Activated CD4-positive, alpha-beta memory T cell treated with anti-CD3 and anti-CD28 coated beads for 36 hours (primary cell): ENCODE measurements at regions not wholly inside any gene's neighbourhood (a gene's known extent, or its start where the extent isn't known, plus 50 kb on each side); places are given as distances from the start of the nearest gene placed in this dataset.

Experiments
- CTCF ChIA-PET: fragments of 350-600 bp; sonication (Branson Sonifier 250); formaldehyde crosslinking; loops from one replicate; lab custom pipeline; 2021; ENCODE audit warnings: antibody characterized with exemption, inconsistent platforms; lab: Charles Lee
- POLR2A ChIA-PET: fragments of 350-600 bp; sonication (Branson Sonifier 250); formaldehyde crosslinking; loops from one replicate; lab custom pipeline; 2021; ENCODE audit warnings: antibody characterized with exemption; lab: Charles Lee
- DNase-seq: peaks from one replicate; pipeline ENCODE4 v3.0.0-alpha.2; 2020
- H3K27ac Mint-ChIP-seq: one replicate; pipeline ENCODE4 v1.8.0; 2021; ENCODE audit warnings: mixed read lengths
- H3K27me3 Mint-ChIP-seq: one replicate; pipeline ENCODE4 v1.8.0; 2021; ENCODE audit warnings: mixed read lengths
- H3K36me3 Mint-ChIP-seq: one replicate; pipeline ENCODE4 v1.8.0; 2021; ENCODE audit warnings: mixed read lengths
- H3K4me1 Mint-ChIP-seq: one replicate; pipeline ENCODE4 v1.8.0; 2021; ENCODE audit warnings: low read depth, mixed read lengths
- H3K4me3 Mint-ChIP-seq: one replicate; pipeline ENCODE4 v1.8.0; 2021; ENCODE audit warnings: mild to moderate bottlenecking, mixed read lengths
- H3K9me3 Mint-ChIP-seq: one replicate; pipeline ENCODE4 v1.8.0; 2021; ENCODE audit warnings: mixed read lengths
- intact Hi-C: fragments of 100-400 bp; cut with micrococcal nuclease; formaldehyde crosslinking; loops from one replicate; pipeline ENCODE4 v1.15.1; 2023

DNA sequence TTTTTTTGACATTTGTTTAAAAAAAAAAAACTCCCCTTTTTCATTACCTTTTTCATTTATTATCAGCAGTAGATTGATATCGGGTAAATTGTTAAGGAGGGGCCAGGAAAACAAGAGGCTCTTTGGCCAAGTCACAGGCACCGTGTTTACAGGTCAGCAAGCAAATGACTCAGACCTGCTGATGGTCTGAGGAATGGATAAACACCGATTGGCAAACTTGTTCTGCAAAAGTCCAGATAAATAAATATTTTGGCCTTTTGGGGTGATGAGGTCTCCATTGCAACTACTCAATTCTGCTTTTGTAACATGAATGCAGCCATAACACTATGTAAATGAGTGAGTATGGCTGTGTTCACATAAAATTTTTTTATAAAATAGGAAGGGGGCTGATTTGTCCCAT lies 94.0 kb downstream of the RPS29 start:
- H3K4me1 Mint-ChIP-seq, result no peaks in the 10 kb centered on the region
- no peak overlapping the region for H3K27ac Mint-ChIP-seq
- ChIA-PET CTCF (no interaction called here), POLR2A (no interaction called here)
- no peaks in the 10 kb centered on the region for H3K9me3 Mint-ChIP-seq
- H3K27me3 Mint-ChIP-seq, result peaks cover 5% of the 10 kb centered on the region
- intact Hi-C loops, result no loop called here
- no peak overlapping the region for H3K4me3 Mint-ChIP-seq
- H3K36me3 Mint-ChIP-seq, result no peaks in the 10 kb centered on the region
- DNase-seq, result no peak

DNA sequence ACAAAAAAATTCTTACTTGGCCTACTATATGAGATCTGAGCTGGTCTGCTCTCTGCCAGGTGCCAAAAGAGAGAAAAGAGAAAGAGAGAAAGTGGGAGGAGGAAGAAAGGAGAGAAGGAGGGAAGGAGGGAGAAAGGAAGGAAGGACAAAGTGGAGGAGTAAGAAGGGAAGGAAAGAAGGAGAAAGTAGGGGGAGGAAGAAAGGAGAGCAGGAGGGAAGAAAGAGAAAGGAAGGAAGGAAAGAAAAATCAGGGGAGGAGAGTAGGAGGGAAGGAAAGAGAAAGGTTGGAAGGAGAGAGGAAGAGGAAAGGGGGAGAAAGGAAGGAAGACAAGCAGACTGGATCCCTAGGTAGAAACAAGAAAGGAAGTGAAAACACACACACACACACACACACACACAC lies 96.8 kb downstream of the RPS29 start:
- intact Hi-C loops, result no loop called here
- no peaks in the 10 kb centered on the region for H3K4me1 Mint-ChIP-seq
- peaks cover 7% of the 10 kb centered on the region for H3K27me3 Mint-ChIP-seq
- no peaks in the 10 kb centered on the region for H3K9me3 Mint-ChIP-seq
- H3K27ac Mint-ChIP-seq, result no peak overlapping the region
- CTCF ChIA-PET, result interaction anchor here (0.7 to 1.1 kb wide), 2 partner anchors 8 to 116 kb away, joined by 4 read pairs; no protein-coding TSS in a partner anchor
- POLR2A ChIA-PET, result no interaction called here
- no peaks in the 10 kb centered on the region for H3K36me3 Mint-ChIP-seq
- DNase-seq, result no peak
- H3K4me3 Mint-ChIP-seq, result no peak overlapping the region

DNA sequence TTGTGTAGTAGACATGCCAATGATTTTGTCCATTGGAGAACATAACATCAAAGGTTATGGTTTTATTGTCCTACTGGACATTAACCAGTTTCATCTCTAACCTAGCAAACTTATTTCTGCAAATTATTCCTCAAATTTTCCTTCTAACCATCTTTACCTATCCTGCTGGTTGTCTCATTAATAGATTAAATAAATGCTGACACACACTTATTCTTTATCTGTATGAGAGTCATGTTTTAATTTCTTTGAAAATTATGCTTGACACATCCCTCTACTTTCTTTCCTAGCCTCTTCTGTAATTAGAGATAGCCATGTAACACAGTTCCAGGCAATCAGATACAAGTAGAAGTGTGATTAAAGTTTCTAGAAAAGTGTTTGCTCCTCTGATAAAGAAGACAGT lies 98.9 kb downstream of the RPS29 start:
- H3K4me3 Mint-ChIP-seq, result no peak overlapping the region
- H3K27me3 Mint-ChIP-seq, result peaks cover 2% of the 10 kb centered on the region
- POLR2A ChIA-PET, result interaction anchor here (0.6 kb wide), 1 partner anchor 17 kb away, joined by 3 read pairs; no protein-coding TSS in a partner anchor
- no peaks in the 10 kb centered on the region for H3K36me3 Mint-ChIP-seq
- no peaks in the 10 kb centered on the region for H3K9me3 Mint-ChIP-seq
- no peak for DNase-seq
- intact Hi-C loops, result no loop called here
- H3K4me1 Mint-ChIP-seq, result peaks cover 4% of the 10 kb centered on the region
- CTCF ChIA-PET, result interaction anchor here (0.8 to 2.0 kb wide), 2 partner anchors 10 to 11 kb away, joined by 3 to 5 read pairs; no protein-coding TSS in a partner anchor
- H3K27ac Mint-ChIP-seq, result no peak overlapping the region

DNA sequence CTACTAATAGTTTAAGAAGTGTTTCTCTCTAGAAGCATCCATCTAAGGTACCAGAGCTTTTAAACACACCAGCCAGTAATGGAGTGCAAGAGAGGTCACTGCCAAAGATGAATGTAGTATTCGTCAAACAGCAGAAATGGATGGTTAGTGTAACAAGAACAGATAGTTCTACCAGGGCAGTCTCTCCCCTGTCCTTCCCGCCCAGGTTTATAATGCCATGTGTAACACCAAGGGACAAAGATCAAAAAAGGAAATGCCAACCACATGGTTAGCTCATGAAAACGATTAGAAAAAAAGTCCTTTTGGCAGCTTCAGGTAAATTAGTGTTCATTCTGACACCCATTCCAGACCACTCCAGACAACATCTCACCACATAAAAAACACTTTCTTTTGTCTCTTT lies 100.9 kb downstream of the RPS29 start:
- intact Hi-C loops, result no loop called here
- H3K4me3 Mint-ChIP-seq, result no peak overlapping the region
- peaks cover 7% of the 10 kb centered on the region for H3K27me3 Mint-ChIP-seq
- DNase-seq, result no peak
- peaks cover 4% of the 10 kb centered on the region for H3K36me3 Mint-ChIP-seq
- CTCF ChIA-PET, result interaction anchor here (0.8 to 1.8 kb wide), 3 partner anchors 12 to 27 kb away, joined by 3 to 15 read pairs (median 3); no protein-coding TSS in a partner anchor
- POLR2A ChIA-PET, result interaction anchor here (0.6 kb wide), 1 partner anchor 10 kb away, joined by 3 read pairs; no protein-coding TSS in a partner anchor
- H3K9me3 Mint-ChIP-seq, result peaks cover 10% of the 10 kb centered on the region
- H3K4me1 Mint-ChIP-seq, result peaks cover 4% of the 10 kb centered on the region
- H3K27ac Mint-ChIP-seq, result no peak overlapping the region

DNA sequence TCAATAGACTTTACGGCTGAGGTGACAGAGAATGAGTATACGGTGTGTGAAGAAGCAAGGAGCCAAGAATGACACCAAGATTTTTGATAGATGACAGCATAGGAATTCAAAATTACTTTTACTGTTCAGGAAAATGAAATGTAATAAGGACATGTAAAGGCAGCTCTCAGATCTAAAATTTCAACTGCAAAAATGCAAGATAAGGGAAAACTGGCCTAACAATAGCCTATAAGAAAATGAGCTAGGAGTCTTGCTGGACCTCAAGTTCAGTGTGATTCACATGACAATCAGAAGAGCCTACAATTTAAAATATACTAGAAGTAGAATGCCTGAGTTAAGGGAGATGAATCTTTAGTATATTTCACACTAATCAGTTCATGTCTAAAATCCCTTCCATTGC lies 102.0 kb downstream of the RPS29 start:
- H3K9me3 Mint-ChIP-seq, result peaks cover 10% of the 10 kb centered on the region
- ChIA-PET POLR2A (no interaction called here), CTCF (interaction anchor here (1.8 kb wide), 1 partner anchor 14 kb away, joined by 15 read pairs; no protein-coding TSS in a partner anchor)
- peaks cover 7% of the 10 kb centered on the region for H3K27me3 Mint-ChIP-seq
- no peak overlapping the region for H3K27ac Mint-ChIP-seq
- H3K4me3 Mint-ChIP-seq, result no peak overlapping the region
- intact Hi-C loops, result no loop called here
- DNase-seq, result no peak
- H3K36me3 Mint-ChIP-seq, result peaks cover 4% of the 10 kb centered on the region
- H3K4me1 Mint-ChIP-seq, result peaks cover 4% of the 10 kb centered on the region

DNA sequence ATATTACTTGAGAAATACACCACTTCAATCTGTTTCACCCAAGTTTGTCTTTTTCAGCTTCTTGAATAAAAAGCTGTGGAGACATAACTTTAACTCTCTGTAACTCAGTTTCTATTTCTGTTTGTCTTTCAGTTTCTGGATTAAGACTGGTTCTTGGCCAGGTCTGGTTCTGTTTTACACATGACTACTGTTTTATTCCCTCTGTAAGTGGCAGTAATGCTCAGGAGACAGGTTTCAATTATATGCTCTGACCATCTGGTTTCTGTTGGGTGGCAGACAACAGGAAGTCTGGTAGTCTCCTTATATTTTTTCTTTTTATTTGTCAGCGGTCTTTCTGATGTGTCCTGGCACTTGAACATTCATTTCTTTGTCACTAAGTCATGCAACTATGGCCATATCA lies 102.9 kb downstream of the RPS29 start:
- H3K27me3 Mint-ChIP-seq, result peaks cover 7% of the 10 kb centered on the region
- H3K4me1 Mint-ChIP-seq, result peaks cover 4% of the 10 kb centered on the region
- H3K36me3 Mint-ChIP-seq, result peaks cover 4% of the 10 kb centered on the region
- no peak for DNase-seq
- H3K9me3 Mint-ChIP-seq, result peaks cover 10% of the 10 kb centered on the region
- CTCF ChIA-PET, result interaction anchor here (2.2 kb wide), 1 partner anchor 22 kb away, joined by 8 read pairs; no protein-coding TSS in a partner anchor
- intact Hi-C loops, result no loop called here
- POLR2A ChIA-PET, result no interaction called here
- no peak overlapping the region for H3K4me3 Mint-ChIP-seq
- no peak overlapping the region for H3K27ac Mint-ChIP-seq

DNA sequence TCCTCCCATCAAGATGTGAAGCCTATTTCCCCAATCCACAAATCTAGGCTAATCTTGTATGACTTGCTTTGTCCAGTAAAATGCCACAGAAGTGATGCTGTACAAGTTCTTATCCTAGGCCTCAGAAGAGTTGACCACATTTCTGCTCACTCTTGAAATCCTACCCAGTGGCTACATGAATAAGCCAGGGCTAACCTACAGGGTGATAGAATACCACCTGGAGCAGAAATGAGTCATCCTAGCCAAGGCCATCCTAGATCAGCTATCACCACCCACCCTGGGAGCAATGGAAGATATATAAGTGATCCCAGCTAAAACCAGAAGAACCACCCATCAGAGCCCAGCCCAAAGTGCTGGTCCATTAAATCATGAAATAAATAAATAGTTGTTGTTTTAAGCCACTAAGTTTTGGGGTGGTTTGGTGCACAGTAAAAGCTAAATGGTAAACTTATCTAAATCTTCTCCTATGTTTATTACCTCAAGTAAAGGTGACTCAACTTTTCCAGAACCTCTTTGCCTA lies 105.1 kb downstream of the RPS29 start:
- Mint-ChIP-seq H3K36me3 (peaks cover 4% of the 10 kb centered on the region), H3K27me3 (peaks cover 7% of the 10 kb centered on the region), H3K9me3 (peaks cover 10% of the 10 kb centered on the region), H3K4me3 (no peak overlapping the region), H3K27ac (no peak overlapping the region), H3K4me1 (peaks cover 4% of the 10 kb centered on the region)
- intact Hi-C loops, result no loop called here
- POLR2A ChIA-PET, result interaction anchor here (1.2 kb wide), 1 partner anchor 61 kb away, joined by 3 read pairs; no protein-coding TSS in a partner anchor
- DNase-seq, result no peak
- CTCF ChIA-PET, result interaction anchor here (1.7 to 2.5 kb wide), 2 partner anchors 17 to 19 kb away, joined by 9 read pairs; no protein-coding TSS in a partner anchor

DNA sequence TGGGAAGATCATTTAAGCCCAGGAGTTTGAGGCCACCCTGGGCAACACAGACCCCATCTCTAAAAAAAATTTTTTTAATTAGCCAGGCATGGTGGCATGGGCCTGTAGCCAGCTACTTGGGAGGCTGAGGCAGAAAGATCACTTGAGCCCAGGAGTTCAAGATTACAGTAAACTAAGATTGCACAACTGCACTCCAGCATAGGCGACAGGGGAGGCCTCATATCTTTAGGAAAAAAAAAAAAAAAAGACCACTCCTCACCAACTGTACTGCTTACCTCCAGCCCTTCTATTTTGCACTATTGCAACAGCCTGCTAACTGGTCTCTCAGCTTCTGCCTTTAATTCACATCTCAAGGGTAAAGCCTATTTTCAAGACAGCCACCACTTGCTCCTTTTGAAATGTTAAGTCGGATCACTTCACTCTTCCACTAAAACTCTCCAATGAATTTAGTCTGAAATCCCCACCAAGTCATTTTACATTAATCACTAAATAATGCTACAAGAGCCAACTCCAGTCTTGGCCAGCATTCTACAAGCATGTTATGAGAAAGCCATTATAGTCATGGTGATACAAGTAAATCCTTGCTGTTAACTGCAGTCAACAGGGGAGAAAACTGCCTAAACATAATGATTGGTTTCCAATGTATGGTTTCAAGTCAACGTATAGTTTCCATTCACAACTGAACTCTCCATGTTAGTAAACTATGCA lies 106.0 kb downstream of the RPS29 start:
- peaks cover 4% of the 10 kb centered on the region for H3K36me3 Mint-ChIP-seq
- H3K9me3 Mint-ChIP-seq, result peaks cover 10% of the 10 kb centered on the region
- no peak for DNase-seq
- ChIA-PET CTCF (interaction anchor here (2.5 kb wide), 1 partner anchor 18 kb away, joined by 9 read pairs; no protein-coding TSS in a partner anchor), POLR2A (no interaction called here)
- no peak overlapping the region for H3K4me3 Mint-ChIP-seq
- H3K27ac Mint-ChIP-seq, result no peak overlapping the region
- H3K27me3 Mint-ChIP-seq, result peaks cover 5% of the 10 kb centered on the region
- intact Hi-C loops, result no loop called here
- peaks cover 4% of the 10 kb centered on the region for H3K4me1 Mint-ChIP-seq

DNA sequence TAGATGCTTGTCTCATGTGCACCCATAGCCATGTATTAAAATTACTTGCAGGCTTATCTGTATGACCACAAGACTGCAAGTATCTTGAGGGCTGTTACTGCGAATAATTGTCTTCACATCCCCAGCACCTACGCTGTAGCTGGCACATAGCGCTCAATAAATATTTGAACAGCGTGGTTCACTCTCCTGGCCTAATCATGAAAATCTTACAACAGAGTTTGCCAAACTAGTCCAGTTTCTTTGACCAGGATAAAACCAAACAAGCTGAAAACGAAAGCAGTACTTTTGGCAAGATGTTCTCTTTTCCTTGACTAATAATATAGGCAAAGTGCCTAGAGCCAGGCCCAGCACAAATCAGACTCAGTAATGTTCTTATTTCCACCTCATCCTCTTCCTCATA lies 106.7 kb downstream of the RPS29 start:
- DNase-seq, result no peak
- ChIA-PET CTCF (interaction anchor here (2.5 kb wide), 1 partner anchor 17 kb away, joined by 9 read pairs; no protein-coding TSS in a partner anchor), POLR2A (no interaction called here)
- Mint-ChIP-seq H3K4me1 (peaks cover 4% of the 10 kb centered on the region), H3K36me3 (peaks cover 4% of the 10 kb centered on the region), H3K27me3 (peaks cover 5% of the 10 kb centered on the region), H3K27ac (no peak overlapping the region), H3K9me3 (peaks cover 10% of the 10 kb centered on the region), H3K4me3 (no peak overlapping the region)
- intact Hi-C loops, result no loop called here

DNA sequence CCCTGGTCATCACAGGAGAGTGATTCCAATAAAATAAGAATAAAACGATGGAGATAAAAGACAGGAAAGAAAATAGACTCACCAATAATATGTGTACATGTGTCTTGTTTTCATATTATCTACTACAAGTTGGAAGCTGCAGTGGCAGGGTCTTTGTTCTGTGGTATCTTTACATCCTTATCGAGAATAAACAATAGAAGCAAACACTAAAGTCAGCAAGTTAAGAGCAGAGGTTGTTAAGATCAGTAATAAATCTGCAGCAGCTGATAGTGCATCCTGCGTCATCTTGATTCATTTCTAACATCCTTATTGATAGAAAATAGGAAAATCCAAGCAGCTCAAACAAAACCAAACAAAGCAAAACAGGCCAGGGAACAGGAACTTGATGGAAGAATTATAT lies 107.4 kb downstream of the RPS29 start:
- ChIA-PET CTCF (interaction anchor here (0.7 to 2.5 kb wide), 2 partner anchors 17 to 18 kb away, joined by 3 to 9 read pairs; no protein-coding TSS in a partner anchor), POLR2A (no interaction called here)
- Mint-ChIP-seq H3K9me3 (peaks cover 10% of the 10 kb centered on the region), H3K27ac (no peak overlapping the region), H3K4me1 (peaks cover 4% of the 10 kb centered on the region), H3K4me3 (no peak overlapping the region), H3K36me3 (peaks cover 4% of the 10 kb centered on the region), H3K27me3 (peaks cover 5% of the 10 kb centered on the region)
- intact Hi-C loops, result no loop called here
- DNase-seq, result no peak

DNA sequence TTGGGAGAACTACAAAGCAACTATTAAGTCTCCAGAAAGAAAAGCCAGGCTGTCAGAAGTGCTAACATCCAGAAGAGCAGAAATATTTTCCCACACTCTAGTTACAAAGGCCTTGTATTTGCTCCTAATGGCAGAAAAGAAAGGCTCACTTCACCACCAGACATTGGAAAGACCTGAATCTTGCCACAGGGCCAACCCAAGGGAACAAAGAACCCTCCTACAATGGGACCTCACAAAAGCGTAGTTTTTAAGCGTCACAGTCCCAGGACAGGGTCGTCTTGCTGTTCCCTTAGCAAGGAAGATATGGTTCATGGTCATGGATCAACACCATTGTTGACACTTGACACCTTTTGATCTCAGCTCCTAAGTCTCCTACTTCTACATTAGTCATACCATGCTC lies 119.1 kb downstream of the RPS29 start:
- peaks cover 4% of the 10 kb centered on the region for H3K27me3 Mint-ChIP-seq
- H3K9me3 Mint-ChIP-seq, result no peaks in the 10 kb centered on the region
- ChIA-PET CTCF (interaction anchor here (0.5 to 8.8 kb wide), 2 partner anchors 30 to 671 kb away, joined by 4 to 178 read pairs; no protein-coding TSS in a partner anchor), POLR2A (no interaction called here)
- no peak overlapping the region for H3K4me3 Mint-ChIP-seq
- H3K36me3 Mint-ChIP-seq, result no peaks in the 10 kb centered on the region
- DNase-seq, result no peak
- H3K27ac Mint-ChIP-seq, result no peak overlapping the region
- intact Hi-C loops, result no loop called here
- no peaks in the 10 kb centered on the region for H3K4me1 Mint-ChIP-seq

DNA sequence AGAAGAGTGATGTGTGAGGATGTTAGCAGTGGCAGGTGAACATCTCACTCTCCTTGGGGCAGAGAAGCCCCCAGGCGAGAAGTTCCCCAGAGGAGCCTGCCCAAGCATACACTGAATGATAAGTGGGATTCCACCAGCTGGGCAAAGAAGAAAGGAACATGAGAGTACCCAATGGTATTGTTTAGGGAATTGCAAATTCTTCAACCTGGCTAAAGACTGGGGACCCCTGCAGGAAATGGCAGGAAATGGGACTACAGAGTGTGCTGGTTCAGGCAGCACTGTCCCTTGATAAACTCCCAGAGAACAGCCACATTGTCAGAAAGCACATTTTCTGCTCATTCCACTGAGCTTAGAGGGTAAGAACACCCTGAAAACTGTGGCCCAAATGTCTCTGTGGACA lies 121.3 kb downstream of the RPS29 start:
- intact Hi-C loops, result loop anchor here (5.0 kb wide), 2 partner anchors 157 to 367 kb away; partner anchors contain the start of genes MGAT2 and RPL36AL
- H3K4me1 Mint-ChIP-seq, result no peaks in the 10 kb centered on the region
- H3K36me3 Mint-ChIP-seq, result no peaks in the 10 kb centered on the region
- H3K9me3 Mint-ChIP-seq, result no peaks in the 10 kb centered on the region
- H3K27me3 Mint-ChIP-seq, result peaks cover 4% of the 10 kb centered on the region
- no peak overlapping the region for H3K27ac Mint-ChIP-seq
- CTCF ChIA-PET, result interaction anchor here (8.8 kb wide), 1 partner anchor 33 kb away, joined by 178 read pairs; no protein-coding TSS in a partner anchor
- H3K4me3 Mint-ChIP-seq, result no peak overlapping the region
- POLR2A ChIA-PET, result no interaction called here
- no peak for DNase-seq
